WTC11 (cell line): ENCODE measurements at regions not wholly inside any gene's neighbourhood (a gene's known extent, or its start where the extent isn't known, plus 50 kb on each side); places are given as distances from the start of the nearest gene placed in this dataset.

Experiments
- ATAC-seq: fragments of 200-7000 bp; cut with Tn5 transposase; 2 replicates; pipeline ENCODE4 v1.10.0; 2021; ENCODE audit warnings: mild to moderate bottlenecking, moderate library complexity
- CTCF ChIA-PET: fragments of 300-600 bp; sonication (Branson Sonifier 250); formaldehyde crosslinking; loops from one replicate; lab custom pipeline; 2021; ENCODE audit warnings: antibody characterized with exemption; lab: Charles Lee
- POLR2A ChIA-PET: fragments of 350-600 bp; sonication (Branson Sonifier 250); formaldehyde crosslinking; loops from one replicate; lab custom pipeline; 2021; ENCODE audit warnings: antibody characterized with exemption; lab: Charles Lee
- DNase-seq: peaks from one replicate; pipeline ENCODE4 v3.0.0; 2021; ENCODE audit warnings: low spot score
- H3K27ac Mint-ChIP-seq: 2 replicates; pipeline ENCODE4 v1.8.0; 2021; ENCODE audit warnings: mixed read lengths
- H3K27me3 Mint-ChIP-seq: 2 replicates; pipeline ENCODE4 v1.8.0; 2021; ENCODE audit warnings: low read depth, mild to moderate bottlenecking, moderate library complexity, mixed read lengths
- H3K36me3 Mint-ChIP-seq: 2 replicates; pipeline ENCODE4 v1.8.0; 2021; ENCODE audit warnings: mixed read lengths
- H3K4me1 Mint-ChIP-seq: 2 replicates; pipeline ENCODE4 v1.8.0; 2022; ENCODE audit warnings: mixed read lengths
- H3K4me3 Mint-ChIP-seq: 2 replicates; pipeline ENCODE4 v1.8.0; 2021; ENCODE audit warnings: mild to moderate bottlenecking, moderate library complexity, mixed read lengths
- H3K9me3 Mint-ChIP-seq: 2 replicates; pipeline ENCODE4 v1.8.0; 2021; ENCODE audit warnings: mixed read lengths
- AR ChIP-seq: fragments of 250-450 bp; sonication (Bioruptor Pico); IDR thresholded peaks from 2 replicates; pipeline ENCODE4 v1.9.0; 2021; ENCODE audit warnings: mild to moderate bottlenecking
- ATF3 ChIP-seq: sonication (generic); formaldehyde crosslinking; conservative IDR thresholded peaks from 2 replicates; pipeline ENCODE4 v1.8.1; 2022; ENCODE audit warnings: mild to moderate bottlenecking, missing genetic modification reagents
- E2F4 ChIP-seq: sonication (generic); formaldehyde crosslinking; IDR thresholded peaks from 2 replicates; pipeline ENCODE4 v1.8.1; 2022; ENCODE audit warnings: low read depth, mild to moderate bottlenecking, moderate library complexity, missing genetic modification reagents, borderline replicate concordance
- ERG ChIP-seq: fragments of 250-450 bp; sonication (Bioruptor Pico); IDR thresholded peaks from 2 replicates; pipeline ENCODE4 v1.8.0; 2021; ENCODE audit warnings: mild to moderate bottlenecking
- FOXP1 ChIP-seq: sonication (generic); formaldehyde crosslinking; IDR thresholded peaks from 2 replicates; pipeline ENCODE4 v1.8.0; 2022; ENCODE audit warnings: missing genetic modification reagents, mild to moderate bottlenecking, moderate library complexity, borderline replicate concordance
- IRF1 ChIP-seq: sonication (generic); formaldehyde crosslinking; IDR thresholded peaks from 2 replicates; pipeline ENCODE4 v1.8.0; 2023; ENCODE audit warnings: missing genetic modification reagents
- MXD4 ChIP-seq: fragments of 250-450 bp; sonication (Bioruptor Pico); IDR thresholded peaks from 2 replicates; pipeline ENCODE4 v1.8.0; 2021; ENCODE audit warnings: mild to moderate bottlenecking, moderate library complexity, borderline replicate concordance
- NFYB ChIP-seq: sonication (generic); formaldehyde crosslinking; conservative IDR thresholded peaks from 2 replicates; pipeline ENCODE4 v1.8.0; 2022; ENCODE audit warnings: low read depth, missing genetic modification reagents
- NR2C2 ChIP-seq: sonication (generic); formaldehyde crosslinking; IDR thresholded peaks from 2 replicates; pipeline ENCODE4 v1.8.0; 2022; ENCODE audit warnings: mild to moderate bottlenecking, missing genetic modification reagents
- NR3C1 ChIP-seq: sonication (generic); formaldehyde crosslinking; conservative IDR thresholded peaks from 2 replicates; pipeline ENCODE4 v1.8.1; 2023; ENCODE audit warnings: low read depth, mild to moderate bottlenecking, missing genetic modification reagents
- RELA ChIP-seq: sonication (generic); formaldehyde crosslinking; IDR thresholded peaks from 2 replicates; pipeline ENCODE4 v1.8.1; 2022; ENCODE audit warnings: missing genetic modification reagents, mild to moderate bottlenecking, borderline replicate concordance
- SMAD3 ChIP-seq: sonication (generic); formaldehyde crosslinking; IDR thresholded peaks from 2 replicates; pipeline ENCODE4 v1.8.0; 2022; ENCODE audit warnings: missing genetic modification reagents, mild to moderate bottlenecking, borderline replicate concordance
- SOX15 ChIP-seq: fragments of 250-450 bp; sonication (Bioruptor Pico); IDR thresholded peaks from 2 replicates; pipeline ENCODE4 v1.9.0; 2021; ENCODE audit warnings: mild to moderate bottlenecking
- SP1 ChIP-seq: sonication (generic); formaldehyde crosslinking; conservative IDR thresholded peaks from 2 replicates; pipeline ENCODE4 v1.8.1; 2022; ENCODE audit warnings: missing genetic modification reagents
- ZBTB21 ChIP-seq: sonication (generic); formaldehyde crosslinking; IDR thresholded peaks from 2 replicates; pipeline ENCODE4 v1.8.1; 2023; ENCODE audit warnings: mild to moderate bottlenecking, missing genetic modification reagents, borderline replicate concordance
- ZNF138 ChIP-seq: sonication (generic); formaldehyde crosslinking; conservative IDR thresholded peaks from 2 replicates; pipeline ENCODE4 v1.8.1; 2022; ENCODE audit warnings: mild to moderate bottlenecking, moderate library complexity, missing genetic modification reagents
- ZNF423 ChIP-seq: fragments of 250-450 bp; sonication (Bioruptor Pico); IDR thresholded peaks from 2 replicates; pipeline ENCODE4 v2.1.2; 2022; ENCODE audit warnings: mild to moderate bottlenecking, moderate library complexity
- TF ChIP-seq, protein P1 (sequence below): fragments of 250-450 bp; sonication (Bioruptor Pico); IDR thresholded peaks from 2 replicates; pipeline ENCODE4 v1.9.0; 2021; ENCODE audit warnings: mild to moderate bottlenecking
- TF ChIP-seq, protein P2 (sequence below): sonication (generic); formaldehyde crosslinking; IDR thresholded peaks from 2 replicates; pipeline ENCODE4 v1.8.1; 2023; ENCODE audit warnings: mild to moderate bottlenecking, missing genetic modification reagents, moderate library complexity
- TF ChIP-seq, protein P3 (sequence below): sonication (generic); formaldehyde crosslinking; IDR thresholded peaks from 2 replicates; pipeline ENCODE4 v1.8.1; 2022; ENCODE audit warnings: missing genetic modification reagents, borderline replicate concordance

DNA sequence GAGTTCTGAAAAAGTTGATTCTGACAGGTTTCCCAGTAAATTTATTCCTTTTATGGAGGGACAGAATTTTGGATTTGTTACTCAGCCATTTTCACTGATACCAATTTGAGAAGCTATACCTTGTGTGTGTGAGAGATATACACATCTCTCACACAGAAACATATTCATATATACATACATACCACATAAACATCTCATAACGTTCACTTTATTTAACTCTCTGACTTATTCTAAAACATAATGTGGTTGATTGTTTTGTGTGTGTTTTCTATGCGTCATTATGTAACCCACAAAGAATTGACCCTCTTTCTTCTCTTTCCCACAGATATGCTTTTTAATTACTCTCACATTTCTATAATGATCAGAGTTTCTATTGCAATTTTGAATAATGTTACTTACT lies 570.8 kb upstream of the TLE4 start:
- ATAC-seq (no peak), DNase-seq (no peak)
- no peaks in the 10 kb centered on the region for H3K27me3 Mint-ChIP-seq
- H3K9me3 Mint-ChIP-seq = 0 out of 2 replicates have a peak, but pooled peaks cover 4% of the 10 kb centered on the region
- no peak overlapping the region for H3K4me3 Mint-ChIP-seq
- POLR2A ChIA-PET = interaction anchor here (1.2 kb wide), 1 partner anchor 72 kb away, joined by 3 read pairs; no protein-coding TSS in a partner anchor
- TF ChIP-seq, protein P1, sequence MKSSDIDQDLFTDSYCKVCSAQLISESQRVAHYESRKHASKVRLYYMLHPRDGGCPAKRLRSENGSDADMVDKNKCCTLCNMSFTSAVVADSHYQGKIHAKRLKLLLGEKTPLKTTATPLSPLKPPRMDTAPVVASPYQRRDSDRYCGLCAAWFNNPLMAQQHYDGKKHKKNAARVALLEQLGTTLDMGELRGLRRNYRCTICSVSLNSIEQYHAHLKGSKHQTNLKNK = no peak
- TF ChIP-seq AR (CRISPR knock-in tag) = no peak
- TF ChIP-seq SMAD3 = no peak
- TF ChIP-seq ZNF138 (CRISPR knock-in tag) = no peak
- TF ChIP-seq, protein P2, sequence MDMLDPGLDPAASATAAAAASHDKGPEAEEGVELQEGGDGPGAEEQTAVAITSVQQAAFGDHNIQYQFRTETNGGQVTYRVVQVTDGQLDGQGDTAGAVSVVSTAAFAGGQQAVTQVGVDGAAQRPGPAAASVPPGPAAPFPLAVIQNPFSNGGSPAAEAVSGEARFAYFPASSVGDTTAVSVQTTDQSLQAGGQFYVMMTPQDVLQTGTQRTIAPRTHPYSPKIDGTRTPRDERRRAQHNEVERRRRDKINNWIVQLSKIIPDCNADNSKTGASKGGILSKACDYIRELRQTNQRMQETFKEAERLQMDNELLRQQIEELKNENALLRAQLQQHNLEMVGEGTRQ (CRISPR knock-in tag) = no peak
- TF ChIP-seq IRF1 (CRISPR knock-in tag) = no peak
- no peak for TF ChIP-seq NR3C1 (CRISPR knock-in tag)
- no peak for TF ChIP-seq SP1 (CRISPR knock-in tag)
- no peak for TF ChIP-seq FOXP1 (CRISPR knock-in tag)
- no peak for TF ChIP-seq RELA (CRISPR knock-in tag)
- no peak for TF ChIP-seq NFYB (CRISPR knock-in tag)
- TF ChIP-seq ERG (CRISPR knock-in tag) = no peak
- TF ChIP-seq ZBTB21 (CRISPR knock-in tag) = no peak
- TF ChIP-seq MXD4 (CRISPR knock-in tag) = no peak
- no peak for TF ChIP-seq ATF3 (CRISPR knock-in tag)
- TF ChIP-seq E2F4 (CRISPR knock-in tag) = no peak
- TF ChIP-seq SOX15 (CRISPR knock-in tag) = no peak
- no peak for TF ChIP-seq ZNF423 (CRISPR knock-in tag)
- TF ChIP-seq, protein P3, sequence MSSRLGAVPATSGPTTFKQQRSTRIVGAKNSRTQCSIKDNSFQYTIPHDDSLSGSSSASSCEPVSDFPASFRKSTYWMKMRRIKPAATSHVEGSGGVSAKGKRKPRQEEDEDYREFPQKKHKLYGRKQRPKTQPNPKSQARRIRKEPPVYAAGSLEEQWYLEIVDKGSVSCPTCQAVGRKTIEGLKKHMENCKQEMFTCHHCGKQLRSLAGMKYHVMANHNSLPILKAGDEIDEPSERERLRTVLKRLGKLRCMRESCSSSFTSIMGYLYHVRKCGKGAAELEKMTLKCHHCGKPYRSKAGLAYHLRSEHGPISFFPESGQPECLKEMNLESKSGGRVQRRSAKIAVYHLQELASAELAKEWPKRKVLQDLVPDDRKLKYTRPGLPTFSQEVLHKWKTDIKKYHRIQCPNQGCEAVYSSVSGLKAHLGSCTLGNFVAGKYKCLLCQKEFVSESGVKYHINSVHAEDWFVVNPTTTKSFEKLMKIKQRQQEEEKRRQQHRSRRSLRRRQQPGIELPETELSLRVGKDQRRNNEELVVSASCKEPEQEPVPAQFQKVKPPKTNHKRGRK (CRISPR knock-in tag) = no peak
- no peak for TF ChIP-seq NR2C2 (CRISPR knock-in tag)
- peaks cover 22% of the 10 kb centered on the region for H3K4me1 Mint-ChIP-seq
- no peaks in the 10 kb centered on the region for H3K36me3 Mint-ChIP-seq
- CTCF ChIA-PET = interaction anchor here (0.8 to 1.1 kb wide), 2 partner anchors 130 to 254 kb away, joined by 3 read pairs; no protein-coding TSS in a partner anchor
- no peak overlapping the region for H3K27ac Mint-ChIP-seq
